ENCODE measurements at regions not wholly inside any gene's neighbourhood (a gene's known extent, or its start where the extent isn't known, plus 50 kb on each side); places are given as distances from the start of the nearest gene placed in this dataset.
"Not testable (repeated sequence)": the region's sequence is repeated elsewhere in the genome, so short reads cannot be mapped to it uniquely, and the experiment has no call there.

GRCh38 chr2:186405842-186406241, 80.2 kb upstream of the ZC3H15 start:
- no peak for DNase-seq

DNA sequence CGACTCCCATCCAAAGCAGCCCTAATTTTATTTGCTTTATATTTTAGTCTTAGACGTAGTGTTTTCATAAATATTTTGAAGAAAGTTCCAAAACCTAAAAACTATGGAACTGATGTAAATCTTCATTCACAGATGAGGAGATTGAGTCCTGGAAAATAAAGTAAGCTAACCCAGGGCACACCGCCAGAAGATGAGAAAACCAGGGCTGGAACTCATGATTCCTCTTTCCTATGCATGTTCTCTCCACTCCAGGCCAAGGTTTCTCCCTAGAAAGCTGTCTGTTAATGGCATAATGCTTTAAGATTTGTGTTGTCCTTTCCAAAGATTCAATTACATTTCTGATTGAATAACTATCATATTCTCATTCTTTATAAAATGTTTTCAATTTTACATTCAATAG, 78.4 kb upstream of the ZC3H15 start:
- DNase-seq: no peak

GRCh38 chr2:186410802-186411201, 75.3 kb upstream of the ZC3H15 start:
- no peak for DNase-seq

GRCh38 chr2:186422226-186422625, 63.8 kb upstream of the ZC3H15 start:
- DNase-seq: no peak

- no peak for DNase-seq
Observed at GRCh38 chr2:186423481-186423880, 62.6 kb upstream of the ZC3H15 start.

DNA sequence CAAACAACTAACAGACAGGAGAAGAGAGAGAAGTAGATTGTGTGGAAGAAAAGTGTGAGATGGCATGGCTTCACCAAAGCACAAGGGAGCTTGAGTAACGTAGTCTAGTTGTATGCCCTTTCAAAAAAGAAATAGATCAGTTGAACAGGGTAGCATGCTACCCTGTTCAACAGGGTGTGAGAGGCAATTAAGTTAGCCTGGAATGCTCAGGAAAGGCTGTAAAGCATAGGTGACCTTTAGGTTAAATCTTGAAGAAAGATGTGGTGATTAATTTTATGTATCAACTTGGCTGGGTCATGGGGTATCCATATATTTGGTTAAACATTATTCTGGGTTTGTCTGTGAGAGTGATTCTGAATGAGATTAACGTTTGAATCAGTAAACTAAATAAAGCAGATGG, 61.8 kb upstream of the ZC3H15 start:
- DNase-seq: no peak

DNA sequence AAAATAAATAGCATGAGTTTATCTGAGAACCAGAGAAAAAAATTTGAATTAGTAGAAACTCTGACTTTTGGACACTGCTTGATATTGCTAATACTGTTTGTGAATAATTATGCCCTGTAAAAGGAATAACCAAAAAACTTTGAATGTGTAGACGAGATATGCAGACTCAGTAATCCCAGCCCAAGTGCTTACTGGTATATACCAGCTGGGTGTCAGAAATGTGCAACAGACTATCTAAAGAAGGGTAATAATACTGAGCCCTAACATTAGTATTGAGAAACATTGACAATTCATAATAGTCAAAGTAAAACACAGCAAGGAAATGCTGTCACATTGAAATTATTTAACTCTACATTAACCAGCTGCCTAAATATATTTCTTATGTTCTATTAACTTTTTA, 60.5 kb upstream of the ZC3H15 start:
- no peak for DNase-seq

GRCh38 chr2:186426153-186427016, 59.7 kb upstream of the ZC3H15 start:
- no peak for DNase-seq

GRCh38 chr2:186427017-186427350, 59.1 kb upstream of the ZC3H15 start:
- not testable (repeated sequence) for DNase-seq

DNA sequence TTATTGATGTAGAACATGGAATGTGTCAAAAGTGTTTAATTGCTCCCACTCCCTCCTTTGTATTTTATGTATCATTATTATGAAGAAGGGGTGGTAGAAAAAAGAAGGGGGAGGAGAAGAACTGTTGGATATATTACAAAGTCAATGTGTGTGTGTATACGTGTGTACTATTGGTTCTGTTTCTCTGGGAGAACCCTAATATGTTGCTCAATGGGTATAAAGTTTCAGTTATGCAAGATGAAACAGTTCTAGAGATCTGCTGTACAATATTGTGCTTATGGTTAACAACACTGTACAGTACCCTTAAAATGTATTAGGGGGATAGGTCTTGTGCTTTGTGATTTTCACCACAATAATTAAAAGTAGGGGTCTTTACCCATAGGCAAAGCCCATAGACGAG, 58.1 kb upstream of the ZC3H15 start:
- DNase-seq: no peak

DNA sequence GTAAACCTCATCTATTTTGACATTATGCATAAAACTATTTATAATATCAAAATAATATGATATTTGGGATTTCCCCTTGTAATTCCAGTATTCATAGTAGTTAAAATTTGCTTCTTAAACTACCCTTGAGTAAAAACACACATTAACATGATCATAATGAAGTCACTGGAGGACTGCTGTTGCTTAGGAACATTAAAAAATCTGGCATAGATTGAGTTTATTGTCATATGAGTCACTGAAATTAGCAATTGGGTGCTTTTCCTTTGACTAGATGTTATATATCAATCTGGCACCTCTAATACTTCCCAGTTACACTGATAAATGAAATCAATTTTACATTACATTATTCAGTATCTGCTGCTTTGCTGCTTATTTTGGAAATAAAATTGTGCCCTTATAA, 57.0 kb upstream of the ZC3H15 start:
- DNase-seq: no peak

- DNase-seq: no peak
Observed at GRCh38 chr2:186431306-186431705, 54.8 kb upstream of the ZC3H15 start.

- no peak for DNase-seq
Observed at GRCh38 chr2:186433040-186433439, 53.0 kb upstream of the ZC3H15 start.

DNA sequence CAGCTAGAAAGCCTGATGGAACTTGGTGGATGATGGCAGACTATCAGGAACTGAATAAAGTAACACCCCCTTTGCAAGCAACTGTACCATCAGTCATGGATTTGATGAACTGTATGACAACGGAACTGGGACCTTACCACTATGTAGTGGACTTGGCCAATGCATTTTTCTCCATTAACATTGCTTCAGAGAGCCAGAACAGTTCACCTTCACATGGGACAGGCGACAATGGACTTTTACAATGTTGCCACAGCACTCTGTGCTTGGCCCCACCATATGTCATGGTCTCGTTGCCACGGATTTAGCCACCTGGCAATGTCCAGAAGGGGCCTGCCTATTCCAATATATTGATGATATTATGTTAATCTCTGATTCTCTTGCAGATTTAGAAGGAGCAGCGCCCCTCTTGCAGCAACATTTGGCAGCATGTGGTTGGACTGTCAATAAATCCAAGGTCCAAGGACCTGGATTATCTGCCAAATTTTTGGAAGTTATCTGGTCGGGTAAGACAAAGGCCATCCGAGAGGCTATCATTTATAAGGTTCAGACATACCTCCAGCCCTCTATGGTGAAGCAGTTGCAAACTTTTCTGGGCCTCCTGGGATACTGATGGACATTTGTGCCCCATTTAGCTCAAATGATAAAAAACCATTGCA, 52.2 kb upstream of the ZC3H15 start:
- no peak for DNase-seq
